GM18519 (cell line): ENCODE measurements at regions not wholly inside any gene's neighbourhood (a gene's known extent, or its start where the extent isn't known, plus 50 kb on each side); places are given as distances from the start of the nearest gene placed in this dataset.
"Not testable (repeated sequence)": the region's sequence is repeated elsewhere in the genome, so short reads cannot be mapped to it uniquely, and the experiment has no call there.

Source experiments
- ATAC-seq: cut with Tn5 transposase; IDR thresholded peaks from one replicate; pipeline ENCODE4 v1.9.1; 2021; ENCODE audit warnings: mild to moderate bottlenecking, moderate library complexity; ENCODE audit not compliant: unreplicated experiment, low FRiP score

GRCh38 chrX:124426288-124427169, 80.2 kb downstream of the SH2D1A start:
- ATAC-seq = no peak

DNA sequence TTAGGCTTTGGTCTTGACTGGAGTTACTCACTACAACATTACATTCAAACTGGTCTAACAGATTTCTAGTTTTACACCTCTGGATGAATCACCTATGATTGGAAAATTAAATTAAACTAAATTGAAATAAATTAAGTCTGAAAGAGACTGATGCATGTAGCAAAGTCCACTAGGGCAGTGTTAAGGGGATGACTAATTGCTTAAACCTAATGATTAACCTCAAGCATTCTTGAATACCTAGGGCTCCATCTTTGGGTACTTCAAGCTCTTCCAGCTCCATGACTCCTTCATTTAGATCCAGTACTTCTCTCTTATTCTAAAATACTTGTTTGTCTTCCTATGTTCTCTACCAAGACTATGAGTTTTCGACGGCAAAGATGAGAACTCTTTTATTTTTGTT, 86.8 kb downstream of the SH2D1A start:
- ATAC-seq = no peak

GRCh38 chrX:124435616-124436015, 89.3 kb downstream of the SH2D1A start:
- no peak for ATAC-seq

- ATAC-seq = no peak
Observed at GRCh38 chrX:124440695-124441094, 94.3 kb downstream of the SH2D1A start.

DNA sequence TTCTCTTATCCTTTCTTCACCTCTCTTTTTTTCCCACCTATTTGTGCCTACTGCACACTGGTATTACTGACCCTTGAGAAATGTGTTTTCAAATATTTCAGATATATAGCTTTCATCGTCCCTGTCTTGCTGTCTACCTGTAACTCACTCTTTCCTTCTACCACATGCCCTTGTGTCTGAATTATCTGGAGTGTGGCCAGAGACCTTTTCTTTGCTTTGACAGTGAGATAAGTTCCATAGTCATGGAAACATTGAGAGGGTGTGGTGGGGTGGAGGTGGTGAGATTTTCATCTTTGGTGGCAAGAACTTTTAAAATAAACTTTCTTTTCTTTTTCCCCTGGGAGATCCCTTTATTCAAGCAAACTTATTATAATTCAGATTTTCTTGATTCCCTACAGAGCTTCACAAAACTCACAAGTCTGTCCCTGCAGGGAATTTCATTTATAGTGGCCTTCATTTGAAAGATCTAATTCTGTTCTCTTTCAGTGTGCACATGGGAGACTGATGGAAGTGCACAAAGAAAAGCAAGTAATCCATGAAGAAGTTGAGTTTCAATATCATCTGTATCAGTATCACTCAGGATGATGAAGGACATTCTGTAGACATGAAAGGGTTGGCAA, 95.7 kb downstream of the SH2D1A start:
- no peak for ATAC-seq

DNA sequence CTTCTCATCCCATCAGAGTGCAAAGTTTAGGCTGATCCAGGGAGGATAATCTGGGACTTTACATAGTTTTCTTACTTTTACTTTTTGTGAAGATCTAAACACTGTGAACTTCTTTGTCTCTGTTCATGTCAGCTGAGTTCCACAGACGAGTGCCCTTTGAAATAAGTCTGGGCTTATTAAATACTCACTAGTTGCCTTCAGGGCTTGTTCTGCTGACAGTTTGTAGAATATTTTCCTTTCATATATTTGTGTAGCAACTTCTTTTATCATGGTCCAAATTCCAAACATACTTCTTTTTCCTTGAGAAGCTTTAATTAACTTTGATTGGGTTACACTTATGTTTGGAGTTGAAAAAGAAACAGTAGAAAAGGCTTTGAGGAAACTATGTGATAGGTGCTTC, 109.6 kb downstream of the SH2D1A start:
- no peak for ATAC-seq

DNA sequence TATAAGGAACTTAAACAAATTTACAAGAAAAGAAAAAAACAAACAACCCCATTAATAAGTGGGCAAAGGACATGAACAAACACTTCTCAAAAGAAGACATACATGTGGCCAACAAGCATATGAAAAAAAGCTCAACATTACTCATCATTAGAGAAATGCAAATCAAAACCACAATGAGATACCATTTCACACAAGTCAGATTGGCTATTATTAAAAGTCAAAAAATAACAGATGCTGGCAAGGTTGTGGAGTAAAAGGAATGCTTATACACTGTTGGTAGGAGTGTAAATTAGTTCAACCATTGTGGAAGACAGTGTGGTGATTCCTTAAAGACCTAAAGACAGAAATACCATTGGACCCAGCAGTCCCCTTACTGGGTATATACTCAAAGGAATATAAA, 113.5 kb downstream of the SH2D1A start:
- not testable (repeated sequence) for ATAC-seq

- no peak for ATAC-seq
Observed at GRCh38 chrX:124462931-124463330, 116.6 kb downstream of the SH2D1A start.

DNA sequence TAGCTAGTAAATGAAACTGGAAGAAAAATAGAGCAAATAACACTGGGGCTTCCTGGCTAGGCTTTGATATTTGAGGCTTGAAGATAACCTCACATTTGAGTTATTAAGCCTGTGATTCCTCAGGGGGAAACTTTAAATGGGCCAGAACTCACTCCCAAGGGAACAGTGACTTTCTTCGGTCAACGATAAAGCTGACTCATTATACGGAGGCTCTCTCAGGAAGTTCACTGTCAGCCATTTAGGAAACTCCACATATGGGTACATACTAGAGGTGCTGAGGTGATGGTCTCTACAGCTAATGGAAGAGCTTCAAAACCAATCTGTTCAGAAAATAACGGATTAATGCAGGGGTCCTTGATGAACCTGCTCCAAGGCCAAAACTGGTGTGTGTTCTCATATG, 120.8 kb downstream of the SH2D1A start:
- no peak for ATAC-seq

DNA sequence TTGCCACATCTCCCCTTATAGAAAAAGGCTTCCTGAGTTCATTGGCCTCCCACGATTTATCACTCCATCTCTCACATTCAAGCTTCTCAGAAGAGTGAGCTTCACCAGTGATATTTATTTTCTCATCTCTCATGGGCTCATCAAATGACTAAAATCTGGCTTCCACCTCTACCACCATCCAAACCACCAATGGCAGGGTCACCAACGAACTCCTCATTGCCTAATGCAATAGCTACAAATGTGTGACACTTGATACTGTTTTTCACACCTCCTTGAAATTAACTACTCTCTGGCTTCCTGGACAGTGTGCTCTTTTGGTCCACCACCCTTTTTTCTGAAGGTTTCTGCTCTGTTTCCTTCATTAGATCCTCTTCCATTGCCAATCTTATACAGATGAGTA, 129.0 kb downstream of the SH2D1A start:
- ATAC-seq = no peak

DNA sequence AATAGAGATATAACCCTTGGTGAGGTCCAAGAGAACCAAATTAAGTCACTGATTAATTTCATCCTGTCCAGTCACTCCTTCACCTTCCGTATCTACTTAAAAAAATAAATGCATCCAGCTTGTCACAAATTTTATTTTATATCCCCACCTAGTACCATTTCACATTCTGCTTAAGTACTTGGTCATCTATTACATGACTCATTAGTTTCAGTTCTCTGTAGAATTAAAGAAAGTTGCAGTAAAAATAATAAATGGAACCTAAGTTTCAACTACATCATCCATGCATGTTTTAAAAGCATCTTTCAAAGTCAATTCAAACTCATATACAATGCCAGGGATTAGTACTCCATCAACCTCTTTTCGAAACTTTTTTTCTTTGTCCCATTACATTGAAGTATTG, 130.2 kb downstream of the SH2D1A start:
- no peak for ATAC-seq

GRCh38 chrX:124478046-124478445, 131.7 kb downstream of the SH2D1A start:
- ATAC-seq = no peak

GRCh38 chrX:124488412-124489161, 142.2 kb downstream of the SH2D1A start:
- ATAC-seq = peak; percentile 90

- no peak for ATAC-seq
Observed at GRCh38 chrX:124493984-124494383, 147.6 kb downstream of the SH2D1A start.

DNA sequence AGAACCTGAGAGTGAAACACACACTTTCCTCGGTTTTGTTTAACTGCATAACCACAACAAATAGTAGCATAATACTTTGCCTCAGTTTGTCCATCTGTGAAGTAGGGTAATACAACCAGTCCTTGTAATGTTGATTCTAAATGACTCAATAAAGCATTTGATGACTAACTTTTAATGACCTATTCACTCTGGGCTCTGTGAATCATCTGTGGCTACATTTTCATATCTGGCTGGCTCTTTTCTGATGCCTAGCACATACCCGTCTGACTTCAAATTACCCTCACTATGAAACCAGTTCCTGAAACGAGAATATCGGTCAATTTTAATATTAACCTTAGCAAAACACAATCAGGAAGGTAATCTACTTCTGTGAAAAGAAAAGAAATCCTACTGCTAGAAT, 151.0 kb downstream of the SH2D1A start:
- no peak for ATAC-seq

GRCh38 chrX:124501586-124501985, 155.2 kb downstream of the SH2D1A start:
- no peak for ATAC-seq

- ATAC-seq = no peak
Observed at GRCh38 chrX:124502166-124502565, 155.8 kb downstream of the SH2D1A start.

GRCh38 chrX:124502599-124502998, 156.2 kb downstream of the SH2D1A start:
- no peak for ATAC-seq

DNA sequence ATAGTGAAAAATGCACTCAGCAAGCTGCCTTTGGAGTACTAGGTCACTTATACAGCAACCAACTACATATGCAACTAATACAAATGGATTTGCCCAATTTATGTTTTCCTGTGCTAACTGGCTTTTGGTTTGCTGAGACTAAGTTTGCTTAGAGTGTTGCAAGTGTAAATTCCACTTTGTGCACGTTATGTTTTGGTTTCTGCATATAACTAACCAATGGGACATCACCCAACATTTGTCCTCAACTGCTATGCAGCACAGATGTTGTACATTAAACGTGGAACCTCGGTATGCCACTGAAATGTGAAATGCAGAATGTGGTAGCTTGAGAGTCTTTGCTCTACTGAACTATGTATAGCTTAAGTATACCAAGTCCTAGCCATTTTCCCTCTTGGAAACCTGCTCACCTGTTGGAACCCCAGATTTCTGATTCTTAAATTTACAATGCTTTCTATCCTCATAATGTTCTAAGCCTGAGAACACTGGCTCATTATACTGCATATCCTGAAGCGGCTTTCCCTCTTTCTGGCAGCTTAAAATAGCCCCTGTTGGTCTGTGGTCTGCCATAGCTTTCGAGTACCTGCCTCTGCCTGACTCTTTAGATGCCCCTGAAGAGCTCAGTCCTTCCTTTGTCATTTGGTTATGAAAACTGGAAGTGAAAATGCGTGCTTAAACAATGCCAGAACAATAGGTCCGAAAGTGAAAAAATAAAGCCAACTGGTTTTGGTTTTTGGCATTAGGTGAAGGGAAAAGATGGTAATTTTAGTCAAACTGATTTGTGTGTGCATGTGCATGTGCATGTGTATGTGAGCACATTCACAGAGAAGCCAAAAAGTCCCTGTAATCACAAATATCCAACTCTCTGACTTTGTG, 158.0 kb downstream of the SH2D1A start:
- peak; percentile 61 for ATAC-seq

DNA sequence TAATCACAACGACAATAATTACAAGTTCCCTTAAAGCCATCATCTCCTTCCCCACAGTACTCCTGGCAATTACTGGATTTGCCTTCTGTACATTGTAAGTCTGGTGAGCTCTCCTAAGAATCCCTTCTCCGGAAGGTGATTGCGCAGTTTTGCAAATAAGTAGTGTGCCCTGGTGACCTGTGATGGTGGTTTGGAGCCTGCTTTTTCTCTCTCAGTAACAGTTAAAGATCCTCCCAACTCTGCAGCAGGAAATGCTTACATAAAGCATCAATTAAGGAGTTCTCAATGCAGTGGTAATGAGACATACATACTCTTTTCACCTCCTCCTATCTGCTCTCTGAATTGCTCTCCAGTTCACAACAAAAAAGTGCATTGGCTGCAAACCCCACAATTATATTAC, 159.7 kb downstream of the SH2D1A start:
- ATAC-seq = no peak
